Right cardiac atrium (tissue), 5 donors: ENCODE measurements at regions not wholly inside any gene's neighbourhood (a gene's known extent, or its start where the extent isn't known, plus 50 kb on each side); places are given as distances from the start of the nearest gene placed in this dataset.
A peak's percentile ranks its signal among the peaks of the same experiment; 100 is the strongest.

Experiments used
- ATAC-seq, 2 donors: fragments of 200-7000 bp; cut with Tn5 transposase; one replicate each; pipeline versions ENCODE4 v1.8.0 to v1.9.1; 2020; ENCODE audit warnings: moderate library complexity in 2 of 2, mild to moderate bottlenecking in 1 of 2
- DNase-seq, 3 donors: peaks; one replicate each; pipeline ENCODE4 v3.0.0-alpha.2; 2020
- H3K27ac ChIP-seq: one replicate; pipeline ENCODE4 v1.5.1; 2013; ENCODE audit warnings: mild to moderate bottlenecking, low read length, control low read depth, moderate library complexity
- H3K27me3 ChIP-seq: one replicate; pipeline ENCODE4 v1.6.1; 2013; ENCODE audit not compliant: control insufficient read depth, insufficient read depth
- H3K4me1 ChIP-seq: one replicate; pipeline ENCODE4 v1.6.1; 2013; ENCODE audit warnings: low read length; ENCODE audit not compliant: control insufficient read depth, insufficient read depth
- H3K4me3 ChIP-seq: one replicate; pipeline ENCODE4 v1.5.1; 2013; ENCODE audit warnings: low read length, control low read depth
- H3K9me3 ChIP-seq: one replicate; pipeline ENCODE4 v1.6.1; 2013; ENCODE audit warnings: low read length; ENCODE audit not compliant: control insufficient read depth
- WGBS: extraction: QIAGEN DNeasy Blood & Tissue Kit; methylation state at CpG from one replicate; pipeline ENCODE4 v1.1.7; 2013; 5-methylcytosine and 5-hydroxymethylcytosine counted together
- intact Hi-C, 4 donors: fragments of 100-400 bp; cut with DNase I; formaldehyde crosslinking; loops; one replicate each; pipeline versions ENCODE4 v1.11.0 to v1.14.0; 2022 to 2023
- donor health status: healthy with polysubstance abuse.
- donor health status: DM: no; HTN: yes; CAD: no.
- donor health status: DM: no; HTN: no; CAD: no.
- donor health status: DM: no; HTN: yes; CAD: no; lungs with severe emphysema.
- donor health status: DM: yes; HTN: yes; CAD: no.

DNA sequence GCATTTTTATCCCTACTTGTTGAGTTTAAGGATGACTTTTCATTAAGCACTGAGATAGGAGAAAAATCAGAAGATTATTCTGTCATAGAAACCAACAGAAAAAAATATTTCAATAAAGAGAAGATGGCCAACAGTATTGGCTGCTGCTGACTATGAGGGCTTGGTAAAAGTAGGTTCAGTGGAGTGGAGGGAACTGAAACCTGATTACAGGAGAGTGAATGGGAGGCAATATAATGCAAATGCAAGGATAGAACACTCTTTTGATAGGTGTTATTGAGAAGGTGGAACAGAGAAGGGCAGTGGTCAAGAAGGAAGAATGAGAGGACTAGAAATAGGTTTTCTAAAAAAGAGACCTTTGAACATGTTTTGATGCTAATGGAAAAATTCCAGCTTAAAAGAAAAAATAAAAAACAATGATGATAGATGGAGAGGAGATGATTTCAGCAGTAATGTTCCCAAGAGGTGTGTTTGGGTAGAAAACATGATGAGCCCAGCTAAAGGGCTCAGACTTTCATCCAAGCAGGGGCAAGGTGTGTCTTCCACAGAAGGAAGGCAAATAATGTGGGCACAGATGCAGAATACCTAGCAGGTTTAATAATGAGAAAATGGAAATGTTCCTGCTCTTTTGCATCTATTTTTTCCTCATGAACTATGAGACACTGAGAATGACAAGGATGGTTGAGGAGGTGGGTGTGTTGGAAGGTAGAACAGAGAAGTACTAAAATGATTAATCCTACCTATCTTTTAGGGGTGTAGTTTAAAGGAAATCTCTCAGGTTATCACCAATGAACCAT, 397.9 kb upstream of the GOLIM4 start:
- H3K27me3 ChIP-seq: no peaks in the 10 kb centered on the region
- intact Hi-C loops: no loop called here
- DNase-seq: no peak
- no peak for ATAC-seq
- H3K27ac ChIP-seq: no peak overlapping the region
- H3K4me3 ChIP-seq: no peak overlapping the region
- H3K4me1 ChIP-seq: no peaks in the 10 kb centered on the region
- H3K9me3 ChIP-seq: no peaks in the 10 kb centered on the region

DNA sequence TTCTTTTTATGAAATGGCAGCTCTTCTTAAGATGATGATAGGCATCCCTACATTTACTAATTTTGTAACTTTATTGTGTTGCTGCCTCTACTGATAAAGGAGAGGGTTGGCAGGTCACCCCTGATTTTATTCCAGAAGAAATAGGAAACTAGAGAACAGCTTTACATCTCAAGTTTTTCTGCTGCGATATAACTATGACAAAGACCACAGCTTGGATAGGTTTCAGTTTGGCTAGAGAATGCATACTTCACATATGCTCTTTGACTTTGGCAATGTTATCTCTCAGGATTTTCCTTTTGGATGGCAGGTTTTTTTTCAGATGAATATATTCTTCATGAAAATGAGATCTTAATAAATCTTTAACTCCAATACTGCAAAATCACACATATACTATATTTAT, 395.3 kb upstream of the GOLIM4 start:
- no peaks in the 10 kb centered on the region for H3K4me1 ChIP-seq
- no peaks in the 10 kb centered on the region for H3K9me3 ChIP-seq
- H3K27me3 ChIP-seq: no peaks in the 10 kb centered on the region
- 27% methylated on average over 1 of the region's 1 CpG for WGBS
- no peak overlapping the region for H3K4me3 ChIP-seq
- ATAC-seq: no peak
- H3K27ac ChIP-seq: no peak overlapping the region
- DNase-seq: no peak
- intact Hi-C loops: no loop called here

GRCh38 chr3:168489301-168489700, 393.6 kb upstream of the GOLIM4 start:
- intact Hi-C loops: no loop called here
- no peak overlapping the region for H3K4me3 ChIP-seq
- H3K27me3 ChIP-seq: no peaks in the 10 kb centered on the region
- DNase-seq: no peak
- H3K27ac ChIP-seq: no peak overlapping the region
- no peaks in the 10 kb centered on the region for H3K9me3 ChIP-seq
- no peak for ATAC-seq
- no peaks in the 10 kb centered on the region for H3K4me1 ChIP-seq

DNA sequence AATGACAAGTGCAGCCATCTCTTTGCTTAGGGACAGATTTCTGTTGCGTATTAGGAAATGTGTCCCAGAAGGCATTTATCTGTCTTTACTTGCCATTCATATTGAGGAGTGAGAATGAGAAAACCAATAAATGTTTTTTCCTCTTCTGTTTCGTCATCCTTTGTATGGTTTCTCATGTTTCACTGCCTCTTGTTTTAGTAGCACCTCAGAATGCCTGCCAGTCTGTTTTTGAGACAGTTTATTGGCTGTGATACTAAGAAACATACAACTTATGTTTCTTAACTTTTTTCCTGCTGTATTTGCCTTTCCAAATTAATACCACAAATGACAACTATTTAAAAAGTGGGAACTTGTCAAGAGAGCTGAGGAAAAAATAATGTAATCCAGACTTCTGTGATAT, 390.2 kb upstream of the GOLIM4 start:
- Histone ChIP-seq H3K27ac (no peak overlapping the region), H3K4me1 (no peaks in the 10 kb centered on the region), H3K4me3 (no peak overlapping the region), H3K27me3 (no peaks in the 10 kb centered on the region), H3K9me3 (no peaks in the 10 kb centered on the region)
- intact Hi-C loops: no loop called here
- ATAC-seq (no peak), DNase-seq (no peak)
- 60% methylated on average over 2 of the region's 2 CpGs for WGBS

DNA sequence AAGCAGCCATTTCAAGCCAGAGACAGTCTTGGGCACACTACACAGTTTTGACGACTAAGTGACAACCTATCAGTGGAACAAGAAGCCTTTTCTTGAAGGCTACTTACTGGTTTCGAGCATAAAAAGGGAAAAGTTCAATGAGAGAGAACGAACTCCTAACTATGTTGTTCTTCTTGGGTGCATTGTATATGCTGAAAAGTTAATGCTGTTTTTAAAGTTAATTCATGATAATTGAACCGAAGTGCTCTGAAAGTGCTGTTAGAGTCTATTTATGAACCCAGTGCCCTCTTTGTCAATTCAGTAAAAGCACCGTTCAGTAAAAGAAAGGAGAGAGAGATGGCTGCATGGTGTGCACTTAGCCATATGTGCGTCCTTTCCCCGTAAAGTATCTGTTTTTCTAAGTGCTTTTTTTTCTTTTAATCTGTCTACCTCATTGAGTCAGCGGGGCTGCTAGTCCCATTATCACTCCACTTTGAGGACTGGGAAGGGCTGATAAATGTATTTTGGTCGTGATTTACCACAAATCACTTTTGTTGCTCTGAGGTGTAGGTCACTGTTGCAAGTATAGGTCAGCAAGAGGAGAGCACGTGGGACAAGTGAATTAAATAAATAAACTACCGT, 380.7 kb upstream of the GOLIM4 start:
- no peak overlapping the region for H3K27ac ChIP-seq
- H3K27me3 ChIP-seq: no peaks in the 10 kb centered on the region
- H3K4me3 ChIP-seq: peak overlapping the region; percentile 23
- 44% methylated on average over 11 of the region's 11 CpGs for WGBS
- intact Hi-C loops: no loop called here
- DNase-seq (no peak), ATAC-seq (no peak)
- no peaks in the 10 kb centered on the region for H3K4me1 ChIP-seq
- H3K9me3 ChIP-seq: no peaks in the 10 kb centered on the region

GRCh38 chr3:168475704-168476103, 380.0 kb upstream of the GOLIM4 start:
- Histone ChIP-seq H3K4me1 (no peaks in the 10 kb centered on the region), H3K4me3 (no peak overlapping the region), H3K27ac (no peak overlapping the region), H3K27me3 (no peaks in the 10 kb centered on the region), H3K9me3 (no peaks in the 10 kb centered on the region)
- intact Hi-C loops: no loop called here
- WGBS: 76% methylated on average over 1 of the region's 1 CpG
- no peak for DNase-seq
- ATAC-seq: no peak

GRCh38 chr3:168473334-168473890, 377.7 kb upstream of the GOLIM4 start:
- H3K27ac ChIP-seq: no peak overlapping the region
- no peak for DNase-seq
- intact Hi-C loops: no loop called here
- WGBS: 89% methylated on average over 4 of the region's 4 CpGs
- H3K27me3 ChIP-seq: no peaks in the 10 kb centered on the region
- no peak for ATAC-seq
- H3K9me3 ChIP-seq: no peaks in the 10 kb centered on the region
- H3K4me1 ChIP-seq: no peaks in the 10 kb centered on the region
- no peak overlapping the region for H3K4me3 ChIP-seq

DNA sequence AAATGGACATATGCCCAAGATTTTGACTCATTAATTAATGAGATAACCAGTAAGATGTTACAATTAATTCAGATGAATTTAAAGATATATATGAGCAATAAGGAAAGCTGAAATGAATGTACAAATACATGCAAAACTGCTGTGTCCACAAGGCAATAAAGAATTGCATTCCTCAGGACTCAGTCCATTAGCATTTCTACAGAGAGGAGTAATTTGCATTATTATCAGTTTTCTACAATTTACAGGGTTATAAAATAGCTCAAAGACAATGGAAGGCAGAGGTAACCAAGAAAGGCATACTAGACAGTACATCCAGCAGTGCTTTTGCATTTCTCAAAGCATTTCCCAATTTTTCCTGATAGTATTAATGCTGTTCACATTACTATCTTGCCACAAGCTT, 377.1 kb upstream of the GOLIM4 start:
- Histone ChIP-seq H3K27me3 (no peaks in the 10 kb centered on the region), H3K9me3 (no peaks in the 10 kb centered on the region), H3K4me3 (no peak overlapping the region), H3K4me1 (no peaks in the 10 kb centered on the region), H3K27ac (no peak overlapping the region)
- DNase-seq: no peak
- no peak for ATAC-seq
- intact Hi-C loops: no loop called here

- WGBS: 60% methylated on average over 4 of the region's 4 CpGs
- no peaks in the 10 kb centered on the region for H3K4me1 ChIP-seq
- no peak overlapping the region for H3K4me3 ChIP-seq
- H3K27ac ChIP-seq: no peak overlapping the region
- intact Hi-C loops: no loop called here
- H3K9me3 ChIP-seq: no peaks in the 10 kb centered on the region
- ATAC-seq: no peak
- H3K27me3 ChIP-seq: no peaks in the 10 kb centered on the region
- no peak for DNase-seq
Measured at GRCh38 chr3:168470380-168470779, 374.7 kb upstream of the GOLIM4 start.

- 55% methylated on average over 3 of the region's 3 CpGs for WGBS
- no peak overlapping the region for H3K4me3 ChIP-seq
- intact Hi-C loops: loop anchor here in 2 of 4 donors (5.0 kb wide), 1 partner anchor 257 kb away; no protein-coding TSS in a partner anchor
- H3K9me3 ChIP-seq: no peaks in the 10 kb centered on the region
- ATAC-seq (no peak), DNase-seq (no peak)
- no peaks in the 10 kb centered on the region for H3K27me3 ChIP-seq
- H3K27ac ChIP-seq: no peak overlapping the region
- H3K4me1 ChIP-seq: no peaks in the 10 kb centered on the region
Measured at GRCh38 chr3:168469436-168469835, 373.7 kb upstream of the GOLIM4 start.

- H3K4me3 ChIP-seq: no peak overlapping the region
- DNase-seq (peak in 1 of 3 donors; percentile 23), ATAC-seq (peak; percentile 51 to 69)
- H3K9me3 ChIP-seq: no peaks in the 10 kb centered on the region
- intact Hi-C loops: loop anchor here in 2 of 4 donors (5.0 kb wide), 1 partner anchor 255 kb away; no protein-coding TSS in a partner anchor
- no peak overlapping the region for H3K27ac ChIP-seq
- WGBS: 56% methylated on average over 6 of the region's 6 CpGs
- no peaks in the 10 kb centered on the region for H3K27me3 ChIP-seq
- H3K4me1 ChIP-seq: no peaks in the 10 kb centered on the region
Measured at GRCh38 chr3:168467115-168467714, 371.5 kb upstream of the GOLIM4 start.
